Tibial nerve (tissue), 4 donors: ENCODE measurements at regions not wholly inside any gene's neighbourhood (a gene's known extent, or its start where the extent isn't known, plus 50 kb on each side); places are given as distances from the start of the nearest gene placed in this dataset.

Experiments
- DNase-seq, 2 donors: peaks; one replicate each; pipeline ENCODE4 v3.0.0-alpha.2; 2019; ENCODE audit warnings: low spot score in 2 of 2
- H3K27ac ChIP-seq, 4 donors: fragments of 200-600 bp; sonication (generic) in 3 of 4; one replicate each; pipeline ENCODE4 v1.5.1; 2017 to 2019; ENCODE audit warnings: mild to moderate bottlenecking in 1 of 4
- H3K27me3 ChIP-seq, 2 donors: fragments of 200-600 bp; sonication (generic) in 1 of 2; one replicate each; pipeline versions ENCODE4 v1.5.1 to v1.6.0; 2017 to 2019
- H3K36me3 ChIP-seq, 3 donors: fragments of 200-600 bp; sonication (generic); one replicate each; pipeline ENCODE4 v1.5.1; 2018 to 2019
- H3K4me1 ChIP-seq, 4 donors: fragments of 200-600 bp; sonication (generic) in 3 of 4; one replicate each; pipeline ENCODE4 v1.5.1; 2017 to 2019
- H3K4me3 ChIP-seq, 4 donors: fragments of 200-600 bp; sonication (generic) in 3 of 4; one replicate each; pipeline ENCODE4 v1.5.1; 2017 to 2019; ENCODE audit warnings: mild to moderate bottlenecking in 1 of 4, moderate library complexity in 1 of 4
- H3K9me3 ChIP-seq, 4 donors: fragments of 200-600 bp; sonication (generic) in 3 of 4; one replicate each; pipeline ENCODE4 v1.5.1; 2017 to 2019
- CTCF ChIP-seq, 5 experiments: fragments of 200-600 bp in 3 of 5; fragments of 450-650 bp in 2 of 5; sonication (generic) in 3 of 5; IDR thresholded peaks; one replicate each; pipeline ENCODE4 v1.5.1; 2016 to 2019; ENCODE audit warnings: antibody characterized with exemption in 5 of 5, mild to moderate bottlenecking in 3 of 5, moderate library complexity in 2 of 5
- EP300 ChIP-seq, 2 donors: sonication (generic); formaldehyde crosslinking; IDR thresholded peaks; one replicate each; pipeline ENCODE4 v1.6.1; 2017; ENCODE audit warnings: antibody characterized with exemption in 2 of 2, mild to moderate bottlenecking in 1 of 2
- POLR2A ChIP-seq, 2 donors: fragments of 450-650 bp; IDR thresholded peaks; one replicate each; pipeline ENCODE4 v1.6.1; 2017; ENCODE audit warnings: antibody characterized with exemption in 2 of 2, mild to moderate bottlenecking in 2 of 2, moderate library complexity in 2 of 2
- WGBS, 2 donors: methylation state at CpG; one replicate each; pipeline ENCODE4 v1.1.5; 2018; 5-methylcytosine and 5-hydroxymethylcytosine counted together

DNA sequence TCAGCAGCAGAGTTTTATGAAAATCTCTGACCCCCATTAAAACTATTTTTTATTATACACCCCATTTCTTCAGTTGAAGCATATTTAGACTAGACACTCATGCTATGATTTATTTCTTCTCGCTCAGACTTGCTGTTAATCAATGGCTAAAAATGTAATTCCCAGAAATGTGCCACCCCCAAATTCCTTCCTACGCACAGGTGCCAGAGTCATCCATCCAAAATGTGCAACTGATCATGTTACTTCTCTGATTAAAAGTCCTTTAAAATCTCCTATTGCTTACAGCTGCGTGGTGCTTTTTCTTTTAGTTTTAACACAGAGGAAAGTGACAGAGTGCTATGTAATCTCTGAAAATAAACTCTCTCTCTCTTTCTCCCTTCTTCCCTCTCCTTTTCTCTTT lies 954.4 kb downstream of the NCAM2 start:
- no peak overlapping the region for H3K27ac ChIP-seq
- DNase-seq: no peak
- 68 to 83% methylated on average over 3 of the region's 3 CpGs for WGBS, 2 donors
- no peaks in the 10 kb centered on the region for H3K4me1 ChIP-seq
- no peaks in the 10 kb centered on the region for H3K9me3 ChIP-seq
- H3K27me3 ChIP-seq: no peaks in the 10 kb centered on the region
- H3K4me3 ChIP-seq: no peak overlapping the region
- no peak for TF ChIP-seq EP300 (IDR thresholded peaks at IDR 0.05)
- no peak for TF ChIP-seq CTCF (IDR thresholded peaks at IDR 0.05)
- TF ChIP-seq POLR2A (IDR thresholded peaks at IDR 0.05): no peak
- no peaks in the 10 kb centered on the region for H3K36me3 ChIP-seq

GRCh38 chr21:21955204-21955603 lies 957.0 kb downstream of the NCAM2 start:
- Histone ChIP-seq H3K9me3 (no peaks in the 10 kb centered on the region), H3K27ac (no peak overlapping the region), H3K4me3 (no peak overlapping the region), H3K27me3 (no peaks in the 10 kb centered on the region), H3K4me1 (no peaks in the 10 kb centered on the region), H3K36me3 (no peaks in the 10 kb centered on the region)
- TF ChIP-seq POLR2A (IDR thresholded peaks at IDR 0.05): no peak
- no peak for TF ChIP-seq EP300 (IDR thresholded peaks at IDR 0.05)
- TF ChIP-seq CTCF (IDR thresholded peaks at IDR 0.05): no peak
- WGBS, 2 donors: 69 to 74% methylated on average over 3 of the region's 3 CpGs
- DNase-seq: no peak

DNA sequence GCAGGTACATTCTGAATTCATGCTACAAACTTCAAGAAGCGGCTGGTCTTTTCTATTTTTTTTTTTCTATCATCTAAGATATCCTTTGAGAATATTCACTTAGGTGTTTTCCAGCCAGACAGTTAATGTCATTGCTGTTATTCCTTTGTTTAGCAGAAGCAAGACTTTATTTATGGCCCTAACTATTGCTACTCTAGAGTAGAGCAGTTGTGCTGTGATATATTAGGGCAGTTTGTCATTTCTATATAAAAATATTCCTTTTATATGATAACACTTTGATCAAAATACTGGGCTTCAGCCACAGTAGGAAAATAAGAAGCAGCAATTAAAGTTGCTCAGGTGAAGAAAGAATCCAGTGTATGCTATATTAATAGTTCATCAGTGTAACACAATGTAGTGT lies 959.3 kb downstream of the NCAM2 start:
- TF ChIP-seq POLR2A (IDR thresholded peaks at IDR 0.05) (no peak), EP300 (IDR thresholded peaks at IDR 0.05) (no peak), CTCF (IDR thresholded peaks at IDR 0.05) (no peak)
- Histone ChIP-seq H3K4me1 (no peaks in the 10 kb centered on the region), H3K36me3 (no peaks in the 10 kb centered on the region), H3K9me3 (no peaks in the 10 kb centered on the region), H3K4me3 (no peak overlapping the region), H3K27ac (no peak overlapping the region), H3K27me3 (no peaks in the 10 kb centered on the region)
- WGBS, 2 donors: 93 to 100% methylated on average over 1 of the region's 1 CpG
- no peak for DNase-seq

GRCh38 chr21:21963911-21964310 lies 965.7 kb downstream of the NCAM2 start:
- DNase-seq: no peak
- Histone ChIP-seq H3K9me3 (peaks cover 0 to 16% (median 0%) of the 10 kb centered on the region in 4 donors), H3K27ac (no peak overlapping the region), H3K4me1 (no peaks in the 10 kb centered on the region), H3K27me3 (no peaks in the 10 kb centered on the region), H3K36me3 (no peaks in the 10 kb centered on the region), H3K4me3 (no peak overlapping the region)
- TF ChIP-seq CTCF (IDR thresholded peaks at IDR 0.05) (no peak), EP300 (IDR thresholded peaks at IDR 0.05) (no peak), POLR2A (IDR thresholded peaks at IDR 0.05) (no peak)
- WGBS, 2 donors: 41 to 56% methylated on average over 1 of the region's 1 CpG

DNA sequence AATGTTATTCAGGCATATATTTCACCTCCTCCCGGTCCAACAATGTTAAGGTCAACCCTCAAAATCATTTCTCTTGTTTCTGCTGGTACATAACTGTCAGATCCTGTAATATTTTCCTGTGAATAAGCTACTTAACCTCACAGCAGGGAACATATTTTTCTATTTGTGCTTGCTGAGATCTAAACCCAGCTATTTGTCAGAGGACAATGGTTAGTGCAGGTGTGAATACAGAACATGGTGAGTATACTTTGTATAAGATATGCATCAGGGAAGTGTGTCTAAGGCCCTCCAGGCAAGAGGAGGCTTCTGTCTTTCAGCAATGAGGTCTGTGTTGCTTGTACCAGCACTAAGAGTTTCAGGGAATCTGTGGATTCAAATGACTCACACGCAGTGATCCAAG lies 970.6 kb downstream of the NCAM2 start:
- peaks cover 0 to 16% (median 0%) of the 10 kb centered on the region in 4 donors for H3K9me3 ChIP-seq
- no peaks in the 10 kb centered on the region for H3K27me3 ChIP-seq
- no peaks in the 10 kb centered on the region for H3K36me3 ChIP-seq
- TF ChIP-seq EP300 (IDR thresholded peaks at IDR 0.05) (no peak), CTCF (IDR thresholded peaks at IDR 0.05) (no peak), POLR2A (IDR thresholded peaks at IDR 0.05) (no peak)
- H3K27ac ChIP-seq: no peak overlapping the region
- H3K4me3 ChIP-seq: no peak overlapping the region
- H3K4me1 ChIP-seq: no peaks in the 10 kb centered on the region
- DNase-seq: no peak
- 68 to 80% methylated on average over 2 of the region's 2 CpGs for WGBS, 2 donors
